H4 (cell line): ENCODE measurements at regions not wholly inside any gene's neighbourhood (a gene's known extent, or its start where the extent isn't known, plus 50 kb on each side); places are given as distances from the start of the nearest gene placed in this dataset.

ENCODE experiments used
- DNase-seq: peaks from one replicate; pipeline ENCODE4 v3.0.0-alpha.2; 2015; ENCODE audit warnings: low spot score

- no peak for DNase-seq
Measured at GRCh38 chr4:111494471-111494870, 650.8 kb upstream of the FAM241A start.

DNA sequence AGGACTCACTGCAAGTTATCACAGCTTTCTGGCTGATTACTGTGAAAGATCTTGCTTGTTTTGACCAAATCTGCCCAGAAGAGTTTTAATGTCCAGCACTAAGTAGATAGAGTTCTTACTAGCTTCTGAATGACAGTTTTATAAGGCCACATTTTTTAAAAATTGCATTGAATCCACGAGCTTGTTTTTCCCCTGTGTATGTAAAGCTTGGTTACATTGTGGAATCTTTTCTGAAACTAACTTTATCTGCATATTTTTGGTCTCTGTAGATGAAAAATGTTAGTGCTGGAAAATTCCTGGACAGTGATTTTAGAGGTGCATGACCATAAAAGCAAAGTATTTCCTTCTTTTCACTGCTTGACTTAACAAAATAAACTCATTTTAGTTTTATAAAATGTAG is 650.3 kb upstream of the FAM241A start:
- no peak for DNase-seq

GRCh38 chr4:111499291-111499690 is 646.0 kb upstream of the FAM241A start:
- DNase-seq = no peak

DNA sequence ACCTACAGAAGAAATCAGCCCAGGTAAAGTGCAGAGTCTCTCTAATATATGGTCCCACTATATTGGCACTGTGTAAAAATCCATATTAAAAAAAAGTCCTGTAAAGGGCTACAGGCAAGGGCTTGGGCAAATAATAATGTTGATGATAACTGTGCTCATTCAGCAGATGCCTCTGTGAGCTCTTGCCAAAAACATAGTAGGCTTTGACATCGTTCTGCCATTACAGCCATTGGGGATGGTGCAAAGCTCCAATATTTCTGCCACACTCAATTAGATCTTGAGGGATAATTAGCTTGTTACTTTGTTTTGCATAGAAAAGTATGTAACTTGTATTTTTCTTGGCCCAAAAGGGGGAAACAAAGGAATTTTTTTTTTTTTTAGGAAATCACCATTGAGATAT is 645.5 kb upstream of the FAM241A start:
- no peak for DNase-seq

DNA sequence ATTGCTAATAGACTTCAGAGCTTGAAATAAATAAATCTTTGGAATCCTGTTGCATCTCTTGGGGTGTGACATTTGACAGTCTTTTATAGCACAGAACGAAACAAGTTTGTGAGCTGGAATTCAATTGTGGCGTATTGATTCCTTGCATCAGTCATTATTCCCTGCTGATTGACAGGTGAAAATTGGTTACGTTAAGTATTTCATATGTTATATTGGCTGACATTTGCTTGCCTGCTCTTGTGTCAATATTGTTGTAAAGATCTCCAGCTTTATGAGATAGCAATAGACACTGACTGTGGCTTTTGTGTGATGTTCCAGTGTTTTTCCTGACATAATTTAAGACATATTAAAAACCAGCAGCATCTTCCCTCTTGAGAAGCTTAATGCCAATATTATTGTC is 644.4 kb upstream of the FAM241A start:
- DNase-seq = no peak

GRCh38 chr4:111501946-111502345 is 643.3 kb upstream of the FAM241A start:
- no peak for DNase-seq

DNA sequence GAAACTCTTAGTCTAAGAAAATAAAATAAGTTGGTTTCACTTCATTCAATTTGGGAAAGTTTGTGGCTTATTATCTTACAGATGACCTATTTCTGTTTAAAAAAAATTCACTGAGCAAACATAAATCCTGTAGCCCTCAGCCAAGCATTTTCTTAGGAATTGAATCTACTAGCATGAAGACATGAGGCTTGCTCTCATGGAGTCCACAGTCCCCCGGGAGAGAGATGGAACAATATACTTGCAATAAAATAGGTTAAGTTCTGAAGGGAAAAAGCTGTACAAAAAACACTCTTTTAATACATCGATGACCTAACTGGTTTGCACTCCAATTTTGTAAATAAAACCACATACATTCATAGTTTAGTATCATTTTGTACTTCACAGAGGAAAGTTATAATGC is 642.6 kb upstream of the FAM241A start:
- no peak for DNase-seq

GRCh38 chr4:111506706-111507105 is 638.5 kb upstream of the FAM241A start:
- no peak for DNase-seq

DNA sequence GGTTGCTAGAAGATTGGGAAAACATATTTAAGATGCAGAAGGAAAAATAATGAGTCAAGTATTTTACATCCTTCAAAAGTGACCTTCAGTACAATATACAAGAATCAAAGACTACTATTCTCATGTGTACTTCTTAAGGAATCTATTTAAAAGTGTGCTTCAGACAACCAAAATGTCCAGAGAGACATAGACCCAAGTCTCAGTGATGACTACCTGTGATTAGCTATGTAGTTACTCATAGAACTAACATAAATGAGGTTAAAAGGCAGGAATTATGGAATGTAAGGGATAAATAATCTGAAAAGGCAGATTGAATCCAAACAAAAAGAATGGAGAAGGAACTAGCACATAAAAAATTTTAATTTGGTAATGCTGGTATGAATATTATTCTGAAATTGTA is 634.7 kb upstream of the FAM241A start:
- no peak for DNase-seq

GRCh38 chr4:111512081-111512783 is 633.0 kb upstream of the FAM241A start:
- DNase-seq = peak; percentile 84

DNA sequence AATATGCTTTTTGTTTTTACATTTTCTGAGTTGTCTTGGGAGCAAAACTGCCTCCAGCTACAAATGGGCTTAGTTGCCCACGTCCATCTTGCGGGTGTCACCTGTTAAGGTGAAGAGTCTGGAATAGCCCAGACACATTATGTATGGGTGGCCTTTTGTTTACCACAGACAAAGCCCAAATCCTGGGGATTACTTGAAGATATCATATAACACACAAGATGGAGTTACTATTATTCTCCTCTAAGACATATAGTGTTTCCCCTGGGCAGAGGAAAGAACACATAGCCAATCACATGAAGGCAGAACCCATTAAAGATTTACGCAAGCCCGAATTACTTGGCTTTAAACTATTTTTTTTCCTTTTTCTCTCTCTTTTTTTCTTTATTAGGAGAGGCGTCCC is 625.6 kb upstream of the FAM241A start:
- DNase-seq = no peak

- DNase-seq = no peak
Measured at GRCh38 chr4:111530446-111530845, 614.8 kb upstream of the FAM241A start.

DNA sequence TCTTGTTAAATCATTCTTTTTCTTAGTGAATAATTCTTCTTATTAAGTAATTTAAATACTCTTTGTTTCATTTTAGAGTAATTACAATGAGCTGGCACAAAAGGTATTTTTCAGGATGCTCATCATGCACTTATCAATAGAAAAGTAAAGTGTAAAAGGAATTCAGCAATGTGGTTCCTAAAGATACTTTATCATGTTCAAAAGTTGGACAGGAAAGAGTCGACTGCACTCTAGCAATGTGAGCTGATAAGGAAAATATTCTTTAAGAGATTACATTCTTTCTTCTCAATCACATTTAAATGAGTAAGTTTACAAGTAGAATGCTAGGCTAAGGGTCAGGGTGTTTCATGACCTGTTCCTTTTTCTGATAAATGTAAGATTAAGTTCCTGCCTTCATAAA is 609.5 kb upstream of the FAM241A start:
- DNase-seq = no peak

GRCh38 chr4:111537165-111537564 is 608.1 kb upstream of the FAM241A start:
- DNase-seq = no peak

GRCh38 chr4:111537871-111538270 is 607.4 kb upstream of the FAM241A start:
- DNase-seq = peak; percentile 26

DNA sequence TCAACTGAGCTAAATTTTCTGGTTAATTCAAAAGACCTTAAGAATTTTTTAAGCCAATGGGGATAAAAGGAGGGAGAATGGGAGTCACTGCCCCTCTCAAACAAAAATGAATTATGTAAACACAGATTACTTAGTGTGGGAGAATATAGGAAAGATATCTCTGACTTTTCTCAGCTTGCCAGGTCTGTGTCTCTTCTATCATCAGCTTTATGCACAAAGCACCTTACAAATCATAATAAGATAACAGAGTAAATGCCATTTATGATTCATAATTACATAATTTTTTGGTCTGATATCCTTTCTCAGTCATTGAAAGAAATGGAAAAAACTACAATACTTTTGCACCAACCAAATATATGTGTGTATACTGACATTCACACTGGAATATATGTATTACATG is 604.6 kb upstream of the FAM241A start:
- no peak for DNase-seq

GRCh38 chr4:111542056-111542455 is 603.2 kb upstream of the FAM241A start:
- DNase-seq = no peak

GRCh38 chr4:111546881-111547280 is 598.4 kb upstream of the FAM241A start:
- peak; percentile 8 for DNase-seq

DNA sequence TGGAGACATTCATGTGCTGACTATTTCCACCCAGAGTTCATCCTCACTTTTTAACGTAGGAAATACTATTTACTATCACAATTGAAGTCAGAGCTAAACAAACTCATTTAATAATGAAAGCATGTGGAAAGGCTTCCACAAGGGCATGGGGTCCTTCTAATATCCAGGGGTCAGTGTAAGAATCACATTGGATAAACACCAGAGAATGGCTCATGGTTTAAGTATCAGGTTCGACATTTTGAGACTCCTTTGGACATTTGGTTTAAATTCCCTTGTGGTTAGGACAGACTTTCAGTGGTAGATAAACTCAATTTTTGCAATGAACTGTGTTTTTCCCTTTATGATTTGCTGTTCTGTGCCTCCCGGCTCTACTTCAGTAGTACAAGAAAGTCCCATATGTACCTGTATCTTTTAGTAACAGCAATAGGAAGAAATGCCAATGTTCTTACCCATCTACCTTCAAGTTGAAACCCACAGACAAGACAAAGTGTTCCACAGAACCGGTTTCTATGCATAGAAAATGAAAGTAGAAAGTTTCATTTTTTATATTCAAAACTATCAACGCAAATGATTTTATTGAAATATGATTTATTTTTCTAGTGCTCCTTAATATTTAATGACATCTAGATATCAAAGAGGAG is 589.0 kb upstream of the FAM241A start:
- no peak for DNase-seq

DNA sequence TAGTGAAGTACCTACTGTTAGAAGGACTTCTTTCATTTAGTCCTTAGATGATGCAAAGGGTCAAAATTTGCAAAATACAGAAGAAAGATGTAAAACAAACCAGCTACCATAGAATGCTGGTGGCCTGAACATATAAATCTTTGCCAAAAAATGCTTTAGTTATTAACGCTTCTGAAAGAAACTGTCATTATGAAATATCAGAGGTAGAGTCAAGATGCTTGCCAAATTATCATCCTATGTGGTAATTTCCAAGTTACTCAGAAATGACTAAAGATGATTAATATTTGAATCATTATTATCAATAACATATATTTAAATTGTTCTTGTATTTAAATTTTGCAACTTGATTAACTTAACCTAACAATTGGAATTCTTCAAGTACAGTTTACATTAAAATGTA is 588.4 kb upstream of the FAM241A start:
- DNase-seq = no peak

- DNase-seq = no peak
Measured at GRCh38 chr4:111562826-111563225, 582.4 kb upstream of the FAM241A start.

GRCh38 chr4:111572470-111572869 is 572.8 kb upstream of the FAM241A start:
- DNase-seq = no peak

GRCh38 chr4:111573386-111573785 is 571.9 kb upstream of the FAM241A start:
- no peak for DNase-seq

DNA sequence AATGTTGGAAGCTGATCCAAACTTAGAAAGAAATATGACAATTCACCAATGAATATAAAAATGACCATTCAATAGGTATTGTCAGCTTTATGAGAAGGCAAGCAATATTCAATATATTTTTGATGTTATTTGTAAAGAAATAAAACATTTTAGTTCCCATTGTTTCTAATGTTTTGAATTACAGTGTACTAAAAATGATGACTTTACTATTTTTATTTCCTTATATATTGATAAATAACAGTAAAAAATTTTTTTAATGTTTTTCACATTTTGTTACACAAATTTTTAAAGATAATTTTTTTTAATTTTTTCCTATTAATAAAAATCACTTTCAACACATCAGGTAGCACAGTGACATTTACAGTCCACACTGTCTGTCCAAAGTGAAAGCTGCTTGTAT is 565.5 kb upstream of the FAM241A start:
- DNase-seq = no peak
